H1 (cell line): ENCODE measurements at regions not wholly inside any gene's neighbourhood (a gene's known extent, or its start where the extent isn't known, plus 50 kb on each side); places are given as distances from the start of the nearest gene placed in this dataset.

Experiments used
- CTCF ChIA-PET: fragments of 300-600 bp; sonication (Branson Sonifier 250); formaldehyde crosslinking; loops from one replicate; lab custom pipeline; 2021; ENCODE audit not compliant: partially characterized antibody; lab: Charles Lee
- POLR2A ChIA-PET: fragments of 300-600 bp; sonication (Branson Sonifier 250); formaldehyde crosslinking; loops from one replicate; lab custom pipeline; 2021; ENCODE audit warnings: inconsistent platforms; ENCODE audit not compliant: partially characterized antibody; lab: Charles Lee
- DNase-seq, 2 experiments: peaks; one replicate each; pipeline versions ENCODE4 v3.0.0 to v3.0.0-alpha.2; 2010 to 2022; ENCODE audit warnings: low spot score in 2 of 2, low read depth in 1 of 2, mixed read lengths in 1 of 2
- FAIRE-seq: peaks from 2 replicates; lab custom pipeline; 2011; peaks lifted over from hg19 to GRCh38; lab: Jason Lieb, UNC
- H2AFZ ChIP-seq: 2 replicates; pipeline ENCODE4 v1.8.1; 2012; ENCODE audit warnings: low read length, inconsistent platforms
- H2AK5ac ChIP-seq: 2 replicates; pipeline ENCODE4 v1.6.1; 2013; ENCODE audit warnings: low read depth, low read length
- H2BK120ac ChIP-seq: replicated peaks from 2 replicates; pipeline ENCODE3; 2013; ENCODE audit warnings: low read depth, low read length, inconsistent platforms
- H2BK12ac ChIP-seq: 2 replicates; pipeline ENCODE4 v1.6.1; 2013; ENCODE audit warnings: low read depth, low read length
- H2BK15ac ChIP-seq: 2 replicates; pipeline ENCODE4 v1.6.1; 2013; ENCODE audit warnings: low read length
- H2BK20ac ChIP-seq: 2 replicates; pipeline ENCODE4 v1.6.1; 2013; ENCODE audit warnings: low read length
- H2BK5ac ChIP-seq: 2 replicates; pipeline ENCODE4 v1.6.1; 2013; ENCODE audit warnings: low read depth, low read length
- H3K14ac ChIP-seq: 2 replicates; pipeline ENCODE4 v1.6.1; 2013; ENCODE audit warnings: inconsistent platforms; ENCODE audit not compliant: insufficient read length
- H3K18ac ChIP-seq: 2 replicates; pipeline ENCODE4 v1.6.1; 2013; ENCODE audit warnings: low read length; ENCODE audit errors: extremely low read depth
- H3K23ac ChIP-seq: 2 replicates; pipeline ENCODE4 v1.6.1; 2013; ENCODE audit warnings: inconsistent platforms; ENCODE audit not compliant: insufficient read length
- H3K23me2 ChIP-seq: 2 replicates; pipeline ENCODE4 v1.6.1; 2013; ENCODE audit warnings: low read depth, low read length
- H3K27ac ChIP-seq: 2 replicates; pipeline ENCODE4 v1.6.1; 2011; ENCODE audit warnings: low read depth, low read length, inconsistent platforms
- H3K27me3 ChIP-seq, 4 experiments: replicated peaks in 1 of 4; 1 replicate in 1 of 4; 2 replicates in 3 of 4; pipeline versions ENCODE4 v1.6.1 to v1.8.1; 2011 to 2013; ENCODE audit warnings: low read length in 3 of 4, mild to moderate bottlenecking in 3 of 4, inconsistent platforms in 2 of 4, mixed read lengths in 2 of 4, moderate library complexity in 1 of 4; ENCODE audit not compliant: control insufficient read depth in 3 of 4, insufficient read depth in 3 of 4; ENCODE audit errors: extremely low read depth in 1 of 4
- H3K36me3 ChIP-seq, 4 experiments: 2 replicates each; pipeline versions ENCODE4 v1.6.1 to v1.8.1; 2011 to 2013; ENCODE audit warnings: mild to moderate bottlenecking in 4 of 4, low read length in 3 of 4, moderate library complexity in 2 of 4, control low read depth in 1 of 4, inconsistent platforms in 1 of 4; ENCODE audit not compliant: insufficient read depth in 4 of 4, control insufficient read depth in 2 of 4
- H3K4ac ChIP-seq: replicated peaks from 2 replicates; pipeline ENCODE3; 2013; ENCODE audit warnings: low read length, low read depth, mixed read lengths, inconsistent platforms; ENCODE audit not compliant: insufficient read length
- H3K4me1 ChIP-seq, 4 experiments: replicated peaks in 1 of 4; 1 replicate in 1 of 4; 2 replicates in 3 of 4; pipeline versions ENCODE4 v1.6.1 to v1.8.1; 2011 to 2013; ENCODE audit warnings: low read length in 3 of 4, inconsistent platforms in 2 of 4, mixed read lengths in 1 of 4; ENCODE audit not compliant: insufficient read depth in 4 of 4, control insufficient read depth in 3 of 4
- H3K4me2 ChIP-seq, 2 experiments: 2 replicates each; pipeline versions ENCODE4 v1.6.1 to v1.8.1; 2011 to 2013; ENCODE audit warnings: low read depth in 2 of 2, low read length in 2 of 2, control low read depth in 1 of 2, inconsistent platforms in 1 of 2, mild to moderate bottlenecking in 1 of 2; ENCODE audit not compliant: insufficient read depth in 1 of 2
- H3K4me3 ChIP-seq, 4 experiments: fragments of 200-600, 300-600 bp in 1 of 4; sonication (generic), shearing (Covaris generic), sonication (Bioruptor Twin) in 1 of 4; 2 replicates each; pipeline versions ENCODE4 v1.5.1 to v1.8.1; 2011 to 2016; ENCODE audit warnings: low read length in 4 of 4, low read depth in 3 of 4, control low read depth in 2 of 4, inconsistent platforms in 2 of 4, mild to moderate bottlenecking in 2 of 4, mixed read lengths in 1 of 4, moderate library complexity in 1 of 4; ENCODE audit not compliant: insufficient read depth in 2 of 4; ENCODE audit errors: extremely low read depth in 1 of 4
- H3K56ac ChIP-seq: replicated peaks from 2 replicates; pipeline ENCODE3; 2013; ENCODE audit warnings: low read depth, mild to moderate bottlenecking, mixed read lengths, low read length, inconsistent platforms; ENCODE audit not compliant: insufficient read length
- H3K79me1 ChIP-seq: 2 replicates; pipeline ENCODE4 v1.6.1; 2013; ENCODE audit warnings: low read depth, low read length, control low read depth
- H3K79me2 ChIP-seq, 2 experiments: 2 replicates each; pipeline versions ENCODE4 v1.6.1 to v1.8.1; 2012 to 2013; ENCODE audit warnings: low read length in 2 of 2, mild to moderate bottlenecking in 2 of 2, inconsistent platforms in 1 of 2; ENCODE audit not compliant: insufficient read depth in 2 of 2, control insufficient read depth in 1 of 2
- H3K9ac ChIP-seq, 4 experiments: replicated peaks in 1 of 4; 1 replicate in 1 of 4; 2 replicates in 3 of 4; pipeline versions ENCODE4 v1.6.1 to v1.8.1; 2011 to 2013; ENCODE audit warnings: low read depth in 3 of 4, low read length in 3 of 4, control low read depth in 2 of 4, mild to moderate bottlenecking in 2 of 4, moderate library complexity in 2 of 4, inconsistent platforms in 1 of 4; ENCODE audit errors: extremely low read depth in 1 of 4
- H3K9me3 ChIP-seq, 2 experiments: 2 replicates each; pipeline versions ENCODE4 v1.6.1 to v1.8.1; 2012 to 2013; ENCODE audit warnings: mild to moderate bottlenecking in 2 of 2, moderate library complexity in 2 of 2, control low read depth in 1 of 2, inconsistent platforms in 1 of 2, low read depth in 1 of 2, low read length in 1 of 2, mixed read lengths in 1 of 2; ENCODE audit not compliant: insufficient read depth in 2 of 2
- H4K20me1 ChIP-seq, 2 experiments: replicated peaks in 1 of 2; 2 replicates each; pipeline versions ENCODE3 to v1.8.1; 2011 to 2013; ENCODE audit warnings: inconsistent platforms in 2 of 2, low read length in 2 of 2, mild to moderate bottlenecking in 1 of 2; ENCODE audit not compliant: insufficient read depth in 2 of 2, control insufficient read depth in 1 of 2
- H4K5ac ChIP-seq: 2 replicates; pipeline ENCODE4 v1.6.1; 2013; ENCODE audit warnings: low read length, low read depth, mixed read lengths, inconsistent platforms; ENCODE audit not compliant: insufficient read length
- H4K8ac ChIP-seq: 2 replicates; pipeline ENCODE4 v1.8.0; 2013; ENCODE audit warnings: mild to moderate bottlenecking, moderate library complexity, low read length, inconsistent platforms; ENCODE audit not compliant: insufficient read depth; ENCODE audit errors: extremely low read depth
- H4K91ac ChIP-seq: replicated peaks from 2 replicates; pipeline ENCODE3; 2013; ENCODE audit warnings: low read length, mixed read lengths, inconsistent platforms; ENCODE audit not compliant: insufficient read length
- BRCA1 ChIP-seq: IDR thresholded peaks from 2 replicates; pipeline ENCODE4 v1.6.1; 2012; ENCODE audit warnings: low read depth, low read length, improper control_type of control experiment
- CTCF ChIP-seq, 3 experiments: IDR thresholded peaks; 1 replicate in 2 of 3; 2 replicates in 1 of 3; pipeline versions ENCODE4 v1.5.1 to v1.6.1; 2011; ENCODE audit warnings: low read length in 3 of 3, mild to moderate bottlenecking in 3 of 3, inconsistent platforms in 2 of 3, low read depth in 1 of 3, moderate library complexity in 1 of 3; ENCODE audit not compliant: insufficient read depth in 1 of 3; ENCODE audit errors: control extremely low read depth in 1 of 3
- RAD21 ChIP-seq, 2 experiments: IDR thresholded peaks in 1 of 2; conservative IDR thresholded peaks in 1 of 2; 2 replicates each; pipeline ENCODE4 v1.6.1; 2011; ENCODE audit warnings: low read depth in 2 of 2, low read length in 2 of 2, improper control_type of control experiment in 1 of 2, inconsistent platforms in 1 of 2, mild to moderate bottlenecking in 1 of 2, moderate library complexity in 1 of 2
- SP4 ChIP-seq: IDR thresholded peaks from 2 replicates; pipeline ENCODE4 v1.6.1; 2012; ENCODE audit warnings: low read length, inconsistent platforms
- TCF12 ChIP-seq: IDR thresholded peaks from 2 replicates; pipeline ENCODE4 v1.6.1; 2011; ENCODE audit warnings: low read depth, mild to moderate bottlenecking, low read length
- WGBS, 2 experiments: shearing (Covaris generic) in 1 of 2; methylation state at CpG; one replicate each; pipeline versions ENCODE4 v1.1.6 to v1.1.7; 2013 to 2015; ENCODE audit warnings: low lambda C conversion rate in 2 of 2, mixed read lengths in 2 of 2, inconsistent platforms in 1 of 2, low coverage in 1 of 2, missing lambda C conversion rate in 1 of 2; ENCODE audit not compliant: insufficient replicate concordance in 2 of 2, insufficient coverage in 1 of 2, insufficient read length in 1 of 2; ENCODE audit errors: extremely low coverage in 1 of 2, missing lambda C conversion rate in 1 of 2; 5-methylcytosine and 5-hydroxymethylcytosine counted together

- 0 out of 8 replicates have a peak, but pooled peaks cover 0 to 4% (median 0%) of the 10 kb centered on the region in 4 experiments for H3K36me3 ChIP-seq
- no peak overlapping the region for H2BK15ac ChIP-seq
- H2BK5ac ChIP-seq: no peak overlapping the region
- H2AK5ac ChIP-seq: no peak overlapping the region
- 78% methylated on average over 3 of the region's 3 CpGs; no CpG with 5 or more reads in 1 of the 2 experiments for WGBS, 2 experiments
- no peaks in the 10 kb centered on the region for H3K79me2 ChIP-seq
- no peaks in the 10 kb centered on the region for H3K27me3 ChIP-seq
- H3K56ac ChIP-seq: no peak overlapping the region
- no peaks in the 10 kb centered on the region for H4K20me1 ChIP-seq
- H3K4me3 ChIP-seq: no peak overlapping the region
- H3K18ac ChIP-seq: no peak overlapping the region; the same call in 1 of the 2 replicates
- H4K5ac ChIP-seq: no peak overlapping the region
- H4K8ac ChIP-seq: no peak overlapping the region
- DNase-seq: no peak
- no peak overlapping the region for H2BK12ac ChIP-seq
- H3K23ac ChIP-seq: no peak overlapping the region
- H3K9ac ChIP-seq: no peak overlapping the region
- TF ChIP-seq SP4 (no peak), CTCF (IDR thresholded peaks at IDR 0.05; ENCODE audit: control extremely low read depth in 1 of 3, insufficient read depth in 1 of 3, low read depth in 1 of 3, low read length in 3 of 3) (peak in 1 of 3 experiments; percentile 42; a peak in 1 of 4 replicates), BRCA1 (no peak), RAD21 (IDR thresholded peaks at IDR 0.05 in 1 of 2, conservative IDR thresholded peaks at IDR 0.05 in 1 of 2; ENCODE audit: low read depth in 2 of 2, low read length in 2 of 2) (peak; percentile 71 to 74), TCF12 (no peak)
- TF ChIP-seq, all 59 proteins: peak for 2
- no peaks in the 10 kb centered on the region for H3K23me2 ChIP-seq
- peak overlapping the region; percentile 47; the same call in 1 of the 2 replicates for H2AFZ ChIP-seq
- ChIA-PET CTCF (interaction anchor here (0.6 to 1.2 kb wide), 2 partner anchors 1024 to 1088 kb away, joined by 5 read pairs; no protein-coding TSS in a partner anchor), POLR2A (no interaction called here)
- no peak overlapping the region for H2BK20ac ChIP-seq
- H4K91ac ChIP-seq: no peak overlapping the region
- peaks cover 5 to 7% of the 10 kb centered on the region in 2 experiments; a peak in 2 of 4 replicates for H3K9me3 ChIP-seq
- no peak overlapping the region for H3K4ac ChIP-seq
- H3K14ac ChIP-seq: no peak overlapping the region
- H3K4me2 ChIP-seq: no peak overlapping the region
- no peak overlapping the region for H2BK120ac ChIP-seq
- H3K27ac ChIP-seq: no peak overlapping the region
- H3K4me1 ChIP-seq: peaks cover 0 to under 1% (median 0%) of the 10 kb centered on the region in 4 experiments; a peak in 2 of 7 replicates
- H3K79me1 ChIP-seq: no peaks in the 10 kb centered on the region
- no peak for FAIRE-seq
Observed at GRCh38 chr2:77977471-77978063, 455.4 kb upstream of the LRRTM4 start.
